CD14-positive monocyte (primary cell): ENCODE measurements at regions not wholly inside any gene's neighbourhood (a gene's known extent, or its start where the extent isn't known, plus 50 kb on each side); places are given as distances from the start of the nearest gene placed in this dataset.

Experiments
- DNase-seq, 3 donors: peaks; one replicate each; pipeline ENCODE4 v3.0.0-alpha.2; 2011 to 2022
- H2AFZ ChIP-seq: 2 replicates; pipeline ENCODE4 v1.6.0; 2012; ENCODE audit warnings: mild to moderate bottlenecking, low read depth, low read length, inconsistent platforms; ENCODE audit not compliant: insufficient read depth, poor library complexity, severe bottlenecking
- H3K27ac ChIP-seq, 2 donors: 1 replicate in 1 of 2; 2 replicates in 1 of 2; pipeline ENCODE4 v1.5.1; 2012 to 2013; ENCODE audit warnings: low read length in 2 of 2, control low read depth in 1 of 2, inconsistent platforms in 1 of 2, low read depth in 1 of 2, mild to moderate bottlenecking in 1 of 2
- H3K27me3 ChIP-seq, 2 donors: one replicate each; pipeline versions ENCODE4 v1.6.0 to v1.6.1; 2011 to 2013; ENCODE audit warnings: low read length in 2 of 2; ENCODE audit not compliant: control insufficient read depth in 2 of 2, insufficient read depth in 2 of 2
- H3K36me3 ChIP-seq, 2 donors: replicated peaks in 1 of 2; 1 replicate in 1 of 2; 2 replicates in 1 of 2; pipeline versions ENCODE4 v1.5.1 to v1.6.1; 2012 to 2013; ENCODE audit warnings: low read length in 2 of 2, control low read depth in 1 of 2, inconsistent platforms in 1 of 2, mild to moderate bottlenecking in 1 of 2; ENCODE audit not compliant: insufficient read depth in 2 of 2, control insufficient read depth in 1 of 2
- H3K4me1 ChIP-seq, 2 donors: 1 replicate in 1 of 2; 2 replicates in 1 of 2; pipeline versions ENCODE4 v1.5.1 to v1.6.1; 2012 to 2013; ENCODE audit warnings: low read length in 2 of 2, control low read depth in 1 of 2, inconsistent platforms in 1 of 2, mild to moderate bottlenecking in 1 of 2, moderate library complexity in 1 of 2; ENCODE audit not compliant: insufficient read depth in 2 of 2, control insufficient read depth in 1 of 2
- H3K4me2 ChIP-seq: replicated peaks from 2 replicates; pipeline ENCODE3; 2012; ENCODE audit warnings: low read length, moderate library complexity, mild to moderate bottlenecking; ENCODE audit not compliant: poor library complexity, severe bottlenecking; ENCODE audit errors: extremely low read depth
- H3K4me3 ChIP-seq, 3 experiments: fragments of 200-600 bp in 1 of 3; sonication (generic) in 1 of 3; replicated peaks in 1 of 3; 1 replicate in 2 of 3; 2 replicates in 1 of 3; pipeline ENCODE4 v1.5.1; 2011 to 2013; ENCODE audit warnings: low read length in 3 of 3, mild to moderate bottlenecking in 3 of 3, control low read depth in 2 of 3, low read depth in 2 of 3, inconsistent platforms in 1 of 3, moderate library complexity in 1 of 3
- H3K79me2 ChIP-seq: 2 replicates; pipeline ENCODE4 v1.6.0; 2012; ENCODE audit warnings: mild to moderate bottlenecking, control low read depth, inconsistent platforms, low read length, moderate library complexity; ENCODE audit not compliant: insufficient read depth
- H3K9ac ChIP-seq: 2 replicates; pipeline ENCODE4 v1.6.0; 2017; ENCODE audit warnings: low read length, mild to moderate bottlenecking; ENCODE audit not compliant: insufficient read depth, poor library complexity, severe bottlenecking
- H3K9me3 ChIP-seq, 2 donors: replicated peaks in 1 of 2; 1 replicate in 1 of 2; 2 replicates in 1 of 2; pipeline versions ENCODE4 v1.5.1 to v1.6.1; 2012 to 2013; ENCODE audit warnings: low read length in 2 of 2, control low read depth in 1 of 2; ENCODE audit not compliant: control insufficient read depth in 1 of 2, insufficient read depth in 1 of 2
- H4K20me1 ChIP-seq: 2 replicates; pipeline ENCODE4 v1.6.0; 2012; ENCODE audit warnings: mild to moderate bottlenecking, low read length, control low read depth, moderate library complexity; ENCODE audit not compliant: insufficient read depth
- H3K27ac Mint-ChIP-seq, 7 donors: one replicate each; pipeline ENCODE4 v1.8.0; 2020; ENCODE audit warnings: mild to moderate bottlenecking in 7 of 7, mixed read lengths in 7 of 7, moderate library complexity in 6 of 7, inconsistent platforms in 2 of 7
- H3K27me3 Mint-ChIP-seq, 3 donors: one replicate each; pipeline ENCODE4 v1.8.0; 2021 to 2022; ENCODE audit warnings: low read depth in 3 of 3, mild to moderate bottlenecking in 3 of 3, mixed read lengths in 3 of 3, moderate library complexity in 3 of 3, inconsistent platforms in 1 of 3
- H3K36me3 Mint-ChIP-seq, 2 donors: one replicate each; pipeline ENCODE4 v1.8.0; 2020; ENCODE audit warnings: mixed read lengths in 2 of 2, inconsistent platforms in 1 of 2, mild to moderate bottlenecking in 1 of 2
- H3K4me1 Mint-ChIP-seq: one replicate; pipeline ENCODE4 v1.8.0; 2020; ENCODE audit warnings: mild to moderate bottlenecking, mixed read lengths
- H3K4me3 Mint-ChIP-seq, 2 donors: one replicate each; pipeline ENCODE4 v1.8.0; 2020; ENCODE audit warnings: mild to moderate bottlenecking in 2 of 2, mixed read lengths in 2 of 2, moderate library complexity in 1 of 2
- H3K9me3 Mint-ChIP-seq, 7 donors: one replicate each; pipeline ENCODE4 v1.8.0; 2020 to 2022; ENCODE audit warnings: mixed read lengths in 7 of 7, mild to moderate bottlenecking in 6 of 7, moderate library complexity in 6 of 7, inconsistent platforms in 2 of 7
- CTCF ChIP-seq: fragments of 200-600 bp; IDR thresholded peaks from one replicate; pipeline ENCODE4 v1.8.0; 2022; ENCODE audit warnings: antibody characterized with exemption, mild to moderate bottlenecking
- WGBS: methylation state at CpG from one replicate; pipeline ENCODE4 v1.1.5; 2013; ENCODE audit warnings: missing lambda C conversion rate; ENCODE audit not compliant: insufficient coverage; 5-methylcytosine and 5-hydroxymethylcytosine counted together
- intact Hi-C, 2 donors: fragments of 100-400 bp; cut with micrococcal nuclease; formaldehyde crosslinking; loops; one replicate each; pipeline versions ENCODE4 v1.15.0 to v1.15.1; 2023

GRCh38 chr3:99482191-99482590 is 156.2 kb upstream of the COL8A1 start:
- Histone ChIP-seq H3K9me3 (peaks cover 0 to 6% of the 10 kb centered on the region in 2 donors), H3K27me3 (no peaks in the 10 kb centered on the region), H3K4me2 (no peak overlapping the region), H3K4me1 (peaks cover 10 to 13% of the 10 kb centered on the region in 2 donors), H3K27ac (no peak overlapping the region), H3K9ac (no peak overlapping the region), H4K20me1 (no peaks in the 10 kb centered on the region), H3K36me3 (no peaks in the 10 kb centered on the region), H3K4me3 (no peak overlapping the region), H3K79me2 (no peaks in the 10 kb centered on the region), H2AFZ (no peak overlapping the region)
- peak in 1 of 3 donors; percentile 26 for DNase-seq
- intact Hi-C loops: no loop called here
- no peaks in the 10 kb centered on the region for H3K36me3 Mint-ChIP-seq
- H3K9me3 Mint-ChIP-seq: peaks cover 1 to 8% (median 6%) of the 10 kb centered on the region in 7 donors
- no peak overlapping the region for H3K4me3 Mint-ChIP-seq
- peaks cover 10% of the 10 kb centered on the region for H3K4me1 Mint-ChIP-seq
- no peak overlapping the region for H3K27ac Mint-ChIP-seq
- H3K27me3 Mint-ChIP-seq: peaks cover 0 to 5% (median 4%) of the 10 kb centered on the region in 3 donors
- no CpG with 5 or more reads among the region's 1 CpG for WGBS
- TF ChIP-seq CTCF: no peak

GRCh38 chr3:99481561-99481960 is 156.8 kb upstream of the COL8A1 start:
- no peak for TF ChIP-seq CTCF
- peaks cover 10% of the 10 kb centered on the region for H3K4me1 Mint-ChIP-seq

More at GRCh38 chr3:99481561-99481960, 156.8 kb upstream of the COL8A1 start:
- no CpG with 5 or more reads among the region's 2 CpGs for WGBS
- Histone ChIP-seq H3K4me3 (no peak overlapping the region), H4K20me1 (no peaks in the 10 kb centered on the region), H3K27ac (no peak overlapping the region), H3K9me3 (no peaks in the 10 kb centered on the region), H3K27me3 (no peaks in the 10 kb centered on the region), H3K9ac (no peak overlapping the region), H3K4me2 (no peak overlapping the region), H2AFZ (no peak overlapping the region), H3K79me2 (no peaks in the 10 kb centered on the region), H3K36me3 (no peaks in the 10 kb centered on the region), H3K4me1 (peaks cover 10 to 13% of the 10 kb centered on the region in 2 donors)
- no peaks in the 10 kb centered on the region for H3K36me3 Mint-ChIP-seq
- no peak overlapping the region for H3K27ac Mint-ChIP-seq
- intact Hi-C loops: no loop called here
- DNase-seq: no peak
- H3K9me3 Mint-ChIP-seq: peaks cover 3 to 10% (median 5%) of the 10 kb centered on the region in 7 donors
- H3K4me3 Mint-ChIP-seq: no peak overlapping the region
- peaks cover 0 to 5% (median 4%) of the 10 kb centered on the region in 3 donors for H3K27me3 Mint-ChIP-seq
